ENCODE measurements at regions not wholly inside any gene's neighbourhood (a gene's known extent, or its start where the extent isn't known, plus 50 kb on each side); places are given as distances from the start of the nearest gene placed in this dataset. TPM values are rescaled to one million over a fixed set of nuclear protein-coding genes. Genes with fewer than 3 reads are reported as not detected.

DNA sequence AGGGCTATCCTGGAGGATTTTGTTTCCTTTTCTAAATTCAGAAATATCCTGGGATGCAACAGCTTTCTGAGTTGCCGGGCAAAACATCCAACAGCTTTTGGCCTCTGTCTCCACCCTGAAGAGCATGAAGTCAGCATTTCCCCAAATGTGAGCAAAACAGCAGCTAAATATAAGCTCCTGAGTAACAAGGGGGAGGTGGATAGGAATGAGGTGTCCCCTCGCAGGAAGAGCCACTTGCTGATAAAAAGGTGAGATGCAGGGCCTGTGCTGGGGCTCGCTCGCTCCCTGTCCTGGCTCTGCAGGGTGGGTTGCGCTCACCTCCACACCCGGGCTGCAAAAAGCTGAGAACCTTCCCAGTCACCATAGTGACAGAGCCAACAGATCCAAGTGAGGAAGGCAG, 264.3 kb downstream of the ZEB1 start:
- 55 to 59% methylated on average over 6 of the region's 6 CpGs for WGBS, 2 donors
- intact Hi-C loops (cut with DNase I) = no loop called here
- DNase-seq (no peak), ATAC-seq (no peak)
- no peak overlapping the region for H3K27ac ChIP-seq
- H3K36me3 ChIP-seq (replicated peaks in 1 of 2; ENCODE audit: insufficient read depth in 1 of 2, low read depth in 2 of 2) = no peaks in the 10 kb centered on the region
- TF ChIP-seq CTCF (IDR thresholded peaks at IDR 0.05) (no peak), POLR2A (IDR thresholded peaks at IDR 0.05) (no peak)
- H3K9me3 ChIP-seq = no peaks in the 10 kb centered on the region
- no peaks in the 10 kb centered on the region for H3K27me3 ChIP-seq
- H3K4me3 ChIP-seq = no peak overlapping the region
- H3K4me1 ChIP-seq = no peaks in the 10 kb centered on the region

DNA sequence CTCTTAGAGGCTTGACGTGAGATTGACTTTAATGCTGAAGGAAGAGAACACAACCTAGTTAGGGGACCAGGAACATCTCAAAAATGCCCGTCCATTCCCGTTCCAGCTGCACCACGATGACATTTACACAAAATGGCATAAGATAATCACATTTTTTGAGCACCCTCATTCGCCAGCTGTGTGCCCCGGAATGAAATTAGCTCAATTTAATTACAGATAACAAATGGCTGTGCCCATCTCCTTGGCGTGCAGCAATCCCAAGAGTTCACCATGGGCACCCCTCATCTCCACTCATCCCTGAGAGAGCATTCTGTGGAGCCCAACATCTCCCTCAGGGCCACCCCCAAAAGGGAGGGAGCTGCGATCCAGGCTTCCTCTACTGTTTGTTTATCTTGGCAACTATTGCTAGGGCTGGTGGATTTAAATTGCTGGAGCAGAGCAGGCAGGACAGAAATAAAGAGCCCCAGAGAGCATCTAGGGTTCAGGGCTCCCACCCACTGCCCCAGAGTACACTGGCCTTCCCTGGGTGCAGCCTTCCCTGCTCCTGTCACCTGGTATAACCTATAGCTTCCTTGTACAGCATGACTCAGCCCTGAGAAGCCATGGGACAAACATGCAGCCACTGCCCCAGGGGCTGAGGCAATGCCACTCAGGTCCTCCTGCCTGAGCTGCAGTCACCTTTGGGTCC, 263.5 kb downstream of the ZEB1 start:
- intact Hi-C loops (cut with DNase I) = no loop called here
- WGBS, 2 donors = 49 to 63% methylated on average over 8 of the region's 8 CpGs
- no peak for DNase-seq
- no peaks in the 10 kb centered on the region for H3K36me3 ChIP-seq (replicated peaks in 1 of 2; ENCODE audit: insufficient read depth in 1 of 2, low read depth in 2 of 2)
- H3K4me3 ChIP-seq = no peak overlapping the region
- no peaks in the 10 kb centered on the region for H3K27me3 ChIP-seq
- no peaks in the 10 kb centered on the region for H3K9me3 ChIP-seq
- TF ChIP-seq POLR2A (IDR thresholded peaks at IDR 0.05) = no peak
- TF ChIP-seq CTCF (IDR thresholded peaks at IDR 0.05) = no peak
- ATAC-seq = no peak
- H3K4me1 ChIP-seq = no peaks in the 10 kb centered on the region
- H3K27ac ChIP-seq = no peak overlapping the region

- 60 to 66% methylated on average over 9 of the region's 9 CpGs for WGBS, 2 donors
- TF ChIP-seq POLR2A (IDR thresholded peaks at IDR 0.05) (no peak), CTCF (IDR thresholded peaks at IDR 0.05) (no peak)
- no peaks in the 10 kb centered on the region for H3K9me3 ChIP-seq
- no peak overlapping the region for H3K27ac ChIP-seq
- H3K36me3 ChIP-seq (replicated peaks in 1 of 2; ENCODE audit: insufficient read depth in 1 of 2, low read depth in 2 of 2) = no peaks in the 10 kb centered on the region
- no peaks in the 10 kb centered on the region for H3K4me1 ChIP-seq
- ATAC-seq (no peak), DNase-seq (peak in 1 of 4 donors; percentile 21)
- intact Hi-C loops (cut with DNase I) = no loop called here
- H3K4me3 ChIP-seq = no peak overlapping the region
- H3K27me3 ChIP-seq = no peaks in the 10 kb centered on the region
Measured at GRCh38 chr10:31581741-31582323, 262.8 kb downstream of the ZEB1 start.

DNA sequence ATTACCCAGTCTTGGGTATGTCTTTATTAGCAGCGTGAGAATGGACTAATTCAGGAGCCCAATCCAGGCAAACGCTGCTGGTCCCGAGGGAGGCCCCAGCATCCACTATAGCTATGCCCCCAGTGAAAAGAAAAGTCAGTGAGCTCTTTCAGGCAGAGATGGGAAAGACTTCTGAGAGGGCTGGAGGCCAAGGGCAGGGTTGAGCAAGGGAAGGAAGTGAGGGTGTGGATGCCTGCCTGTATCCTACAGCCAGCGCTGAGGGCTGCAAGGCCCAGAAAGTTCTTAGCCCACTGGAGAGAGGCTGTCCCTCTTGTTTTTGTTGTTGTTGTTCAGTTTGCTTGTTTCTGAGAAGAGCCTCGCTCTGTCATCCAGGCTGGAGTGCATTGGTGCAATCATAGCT, 261.6 kb downstream of the ZEB1 start:
- H3K4me1 ChIP-seq = no peaks in the 10 kb centered on the region

More for the DNA sequence above, 261.6 kb downstream of the ZEB1 start:
- 83 to 84% methylated on average over 5 of the region's 5 CpGs for WGBS, 2 donors
- intact Hi-C loops (cut with DNase I) = no loop called here
- TF ChIP-seq CTCF (IDR thresholded peaks at IDR 0.05) (no peak), POLR2A (IDR thresholded peaks at IDR 0.05) (no peak)
- H3K36me3 ChIP-seq (replicated peaks in 1 of 2; ENCODE audit: insufficient read depth in 1 of 2, low read depth in 2 of 2) = no peaks in the 10 kb centered on the region
- H3K4me3 ChIP-seq = no peak overlapping the region
- no peak for DNase-seq
- no peak for ATAC-seq
- H3K27me3 ChIP-seq = no peaks in the 10 kb centered on the region
- no peak overlapping the region for H3K27ac ChIP-seq
- no peaks in the 10 kb centered on the region for H3K9me3 ChIP-seq

Small RNA genes lying in the stretch of these regions (small RNA-seq; reads per million reads assigned to genes)
- not detected for gene AL161935.2

Data from body of pancreas (tissue), 4 donors.